H9 (cell line): ENCODE measurements at regions not wholly inside any gene's neighbourhood (a gene's known extent, or its start where the extent isn't known, plus 50 kb on each side); places are given as distances from the start of the nearest gene placed in this dataset.
A peak's percentile ranks its signal among the peaks of the same experiment; 100 is the strongest.

Source experiments
- DNase-seq: peaks from one replicate; pipeline ENCODE4 v3.0.0-alpha.2; 2017
- H2AFZ ChIP-seq: one replicate; pipeline ENCODE4 v1.6.1; 2013; ENCODE audit warnings: mild to moderate bottlenecking, low read length, control low read depth, moderate library complexity
- H2AK5ac ChIP-seq: 2 replicates; pipeline ENCODE4 v1.6.1; 2013; ENCODE audit warnings: low read length, control low read depth, mixed read lengths; ENCODE audit not compliant: insufficient read length
- H2BK120ac ChIP-seq: one replicate; pipeline ENCODE4 v1.6.1; 2013; ENCODE audit warnings: low read depth, mild to moderate bottlenecking, low read length, control low read depth, inconsistent platforms; ENCODE audit not compliant: poor library complexity, severe bottlenecking
- H2BK12ac ChIP-seq: 2 replicates; pipeline ENCODE4 v1.6.1; 2013; ENCODE audit warnings: low read length, control low read depth, mixed read lengths, low read depth; ENCODE audit not compliant: insufficient read length
- H2BK15ac ChIP-seq: 2 replicates; pipeline ENCODE4 v1.6.1; 2013; ENCODE audit warnings: low read depth, low read length, control low read depth
- H2BK20ac ChIP-seq: one replicate; pipeline ENCODE4 v1.6.1; 2013; ENCODE audit warnings: low read depth, mild to moderate bottlenecking, low read length, control low read depth, inconsistent platforms; ENCODE audit not compliant: poor library complexity, severe bottlenecking
- H2BK5ac ChIP-seq: 2 replicates; pipeline ENCODE4 v1.6.1; 2013; ENCODE audit warnings: low read length, control low read depth, mixed read lengths; ENCODE audit not compliant: insufficient read length
- H3K14ac ChIP-seq: 2 replicates; pipeline ENCODE4 v1.6.1; 2013; ENCODE audit warnings: low read length, control low read depth; ENCODE audit not compliant: insufficient read depth
- H3K18ac ChIP-seq: 2 replicates; pipeline ENCODE4 v1.6.1; 2013; ENCODE audit warnings: low read depth, mild to moderate bottlenecking, mixed read lengths, low read length, control low read depth; ENCODE audit not compliant: insufficient read length
- H3K23ac ChIP-seq: 2 replicates; pipeline ENCODE4 v1.6.1; 2013; ENCODE audit warnings: low read length, control low read depth, mixed read lengths, low read depth; ENCODE audit not compliant: insufficient read length
- H3K23me2 ChIP-seq: 2 replicates; pipeline ENCODE4 v1.6.1; 2013; ENCODE audit warnings: low read depth, mild to moderate bottlenecking, mixed read lengths, low read length, control low read depth; ENCODE audit not compliant: insufficient read length, poor library complexity, severe bottlenecking
- H3K27ac ChIP-seq: 2 replicates; pipeline ENCODE4 v1.5.1; 2013; ENCODE audit warnings: low read length, control low read depth, mixed read lengths, low read depth; ENCODE audit not compliant: insufficient read length
- H3K27me3 ChIP-seq: 2 replicates; pipeline ENCODE4 v1.6.1; 2013; ENCODE audit warnings: low read length, control low read depth, inconsistent platforms; ENCODE audit not compliant: insufficient read depth
- H3K4ac ChIP-seq: 2 replicates; pipeline ENCODE4 v1.6.1; 2013; ENCODE audit warnings: low read depth, mild to moderate bottlenecking, control low read depth, inconsistent platforms, low read length, moderate library complexity
- H3K4me1 ChIP-seq: 2 replicates; pipeline ENCODE4 v1.6.1; 2013; ENCODE audit warnings: low read length, control low read depth, inconsistent platforms; ENCODE audit not compliant: insufficient read depth
- H3K4me2 ChIP-seq: 2 replicates; pipeline ENCODE4 v1.6.1; 2013; ENCODE audit warnings: low read length, control low read depth, mixed read lengths; ENCODE audit not compliant: insufficient read length, insufficient read depth
- H3K56ac ChIP-seq: 2 replicates; pipeline ENCODE4 v1.6.1; 2013; ENCODE audit warnings: low read depth, mild to moderate bottlenecking, mixed read lengths, low read length, control low read depth; ENCODE audit not compliant: insufficient read length
- H3K79me1 ChIP-seq: 2 replicates; pipeline ENCODE4 v1.6.1; 2013; ENCODE audit warnings: low read depth, mild to moderate bottlenecking, moderate library complexity, low read length, control low read depth, inconsistent platforms; ENCODE audit not compliant: insufficient read depth, poor library complexity, severe bottlenecking
- H3K79me2 ChIP-seq: 2 replicates; pipeline ENCODE4 v1.6.1; 2013; ENCODE audit warnings: low read length, control low read depth, inconsistent platforms; ENCODE audit not compliant: insufficient read depth
- H3K9ac ChIP-seq: 2 replicates; pipeline ENCODE4 v1.6.1; 2013; ENCODE audit warnings: low read length, control low read depth, mixed read lengths; ENCODE audit not compliant: insufficient read length; ENCODE audit errors: extremely low read depth
- H3K9me3 ChIP-seq: one replicate; pipeline ENCODE4 v1.6.1; 2013; ENCODE audit warnings: low read depth, low read length, inconsistent platforms; ENCODE audit not compliant: control insufficient read depth
- H3T11ph ChIP-seq: one replicate; pipeline ENCODE4 v1.6.1; 2013; ENCODE audit warnings: mild to moderate bottlenecking, low read length, control low read depth, inconsistent platforms
- H4K20me1 ChIP-seq: one replicate; pipeline ENCODE4 v1.6.1; 2013; ENCODE audit not compliant: control insufficient read depth, insufficient read length, insufficient read depth
- H4K5ac ChIP-seq: 2 replicates; pipeline ENCODE4 v1.6.1; 2013; ENCODE audit warnings: low read depth, mild to moderate bottlenecking, mixed read lengths, low read length, control low read depth; ENCODE audit not compliant: insufficient read length
- H4K8ac ChIP-seq: replicated peaks from 2 replicates; pipeline ENCODE4 v1.6.1; 2013; ENCODE audit warnings: low read length, control low read depth, mixed read lengths, low read depth; ENCODE audit not compliant: insufficient read length
- H4K91ac ChIP-seq: 2 replicates; pipeline ENCODE4 v1.6.1; 2013; ENCODE audit warnings: low read depth, mild to moderate bottlenecking, moderate library complexity, mixed read lengths, low read length, control low read depth; ENCODE audit not compliant: insufficient read length
- H3K27ac Mint-ChIP-seq, 3 experiments: 2 replicates in 2 of 3; 3 replicates in 1 of 3; pipeline ENCODE4 v1.8.0; 2020 to 2021; ENCODE audit warnings: mixed read lengths in 3 of 3, mild to moderate bottlenecking in 1 of 3, moderate library complexity in 1 of 3
- H3K27me3 Mint-ChIP-seq: 2 replicates; pipeline ENCODE4 v1.8.0; 2021; ENCODE audit warnings: low read depth, mild to moderate bottlenecking, moderate library complexity, mixed read lengths
- H3K36me3 Mint-ChIP-seq, 3 experiments: 2 replicates in 2 of 3; 3 replicates in 1 of 3; pipeline ENCODE4 v1.8.0; 2020 to 2021; ENCODE audit warnings: low read depth in 3 of 3, mixed read lengths in 3 of 3; ENCODE audit not compliant: insufficient read depth in 1 of 3
- H3K4me1 Mint-ChIP-seq, 2 experiments: 2 replicates each; pipeline ENCODE4 v1.8.0; 2020; ENCODE audit warnings: mixed read lengths in 2 of 2
- H3K4me3 Mint-ChIP-seq, 2 experiments: 2 replicates in 1 of 2; 3 replicates in 1 of 2; pipeline ENCODE4 v1.8.0; 2020 to 2021; ENCODE audit warnings: mild to moderate bottlenecking in 2 of 2, mixed read lengths in 2 of 2, moderate library complexity in 1 of 2
- H3K9me3 Mint-ChIP-seq, 2 experiments: 2 replicates in 1 of 2; 3 replicates in 1 of 2; pipeline ENCODE4 v1.8.0; 2020; ENCODE audit warnings: mild to moderate bottlenecking in 2 of 2, mixed read lengths in 2 of 2, moderate library complexity in 1 of 2
- CTCF ChIP-seq: fragments of 200-600 bp; sonication (generic); conservative IDR thresholded peaks from 3 replicates; pipeline ENCODE4 v1.8.0; 2021; ENCODE audit warnings: antibody characterized with exemption, mild to moderate bottlenecking
- WGBS: extraction: QIAGEN DNeasy Blood & Tissue Kit; methylation state at CpG from one replicate; pipeline ENCODE4 v1.1.7; 2013; ENCODE audit warnings: missing lambda C conversion rate, low lambda C conversion rate, mixed read lengths; ENCODE audit not compliant: insufficient read length; ENCODE audit errors: extremely low coverage; 5-methylcytosine and 5-hydroxymethylcytosine counted together

- Mint-ChIP-seq H3K27me3 (peaks cover 11% of the 10 kb centered on the region), H3K27ac (peak overlapping the region in 1 of 3 experiments; percentile 59; a peak in 1 of 7 replicates), H3K36me3 (peaks cover 0 to under 1% (median 0%) of the 10 kb centered on the region in 3 experiments; a peak in 1 of 7 replicates), H3K4me3 (no peak overlapping the region), H3K4me1 (peaks cover 22 to 26% of the 10 kb centered on the region in 2 experiments), H3K9me3 (peaks cover under 1 to 6% of the 10 kb centered on the region in 2 experiments; a peak in 3 of 5 replicates)
- Histone ChIP-seq H3K27me3 (no peaks in the 10 kb centered on the region), H4K8ac (no peak overlapping the region), H3K9me3 (no peaks in the 10 kb centered on the region), H3K18ac (no peak overlapping the region), H3K4me1 (peaks cover 7% of the 10 kb centered on the region; the same call in 1 of the 2 replicates), H3K79me1 (no peaks in the 10 kb centered on the region), H2AFZ (no peak overlapping the region), H2BK15ac (no peak overlapping the region), H3K9ac (no peak overlapping the region), H4K5ac (no peak overlapping the region), H3K23me2 (no peaks in the 10 kb centered on the region), H4K91ac (no peak overlapping the region), H2BK5ac (no peak overlapping the region), H3T11ph (no peak overlapping the region), H3K23ac (no peak overlapping the region), H3K79me2 (no peaks in the 10 kb centered on the region), H4K20me1 (no peaks in the 10 kb centered on the region), H3K56ac (no peak overlapping the region), H3K4me2 (peak overlapping the region; percentile 41), H3K27ac (no peak overlapping the region), H2BK12ac (no peak overlapping the region), H2BK120ac (no peak overlapping the region), H3K14ac (no peak overlapping the region), H2AK5ac (no peak overlapping the region), H3K4ac (no peak overlapping the region), H2BK20ac (no peak overlapping the region)
- no CpG with 5 or more reads among the region's 2 CpGs for WGBS
- no peak for DNase-seq
- no peak for TF ChIP-seq CTCF
Observed at GRCh38 chr2:123906361-123906760, 118.7 kb upstream of the CNTNAP5 start.
